ENCODE measurements at regions not wholly inside any gene's neighbourhood (a gene's known extent, or its start where the extent isn't known, plus 50 kb on each side); places are given as distances from the start of the nearest gene placed in this dataset.

GRCh38 chr10:107834706-107835105, 670.2 kb upstream of the SORCS1 start:
- TF ChIP-seq EZH2 (IDR thresholded peaks at IDR 0.05; ENCODE audit: borderline replicate concordance, insufficient read depth, low read depth, low read length, poor library complexity, severe bottlenecking): no peak
- TF ChIP-seq CTCF (IDR thresholded peaks at IDR 0.05): no peak

Data from B cell (primary cell).